Peyer's patch (tissue), 4 donors: ENCODE measurements at regions not wholly inside any gene's neighbourhood (a gene's known extent, or its start where the extent isn't known, plus 50 kb on each side); places are given as distances from the start of the nearest gene placed in this dataset.
A peak's percentile ranks its signal among the peaks of the same experiment; 100 is the strongest.

Source experiments
- DNase-seq, 3 donors: peaks; one replicate each; pipeline ENCODE4 v3.0.0-alpha.2; 2017 to 2019
- H3K27ac ChIP-seq, 4 donors: fragments of 200-600 bp; sonication (generic); one replicate each; pipeline ENCODE4 v1.5.1; 2016 to 2019
- H3K27me3 ChIP-seq, 2 donors: fragments of 200-600 bp; sonication (generic); one replicate each; pipeline ENCODE4 v1.5.1; 2019
- H3K36me3 ChIP-seq, 3 donors: fragments of 200-600 bp; sonication (generic); one replicate each; pipeline ENCODE4 v1.5.1; 2016 to 2019
- H3K4me1 ChIP-seq, 4 donors: fragments of 200-600 bp; sonication (generic); one replicate each; pipeline ENCODE4 v1.5.1; 2016 to 2019
- H3K4me3 ChIP-seq, 4 donors: fragments of 200-600 bp; sonication (generic); 1 replicate in 3 of 4; 2 replicates in 1 of 4; pipeline ENCODE4 v1.5.1; 2016 to 2019; ENCODE audit warnings: mild to moderate bottlenecking in 1 of 4
- H3K9me3 ChIP-seq, 4 donors: fragments of 200-600 bp; sonication (generic); one replicate each; pipeline ENCODE4 v1.5.1; 2016 to 2019; ENCODE audit warnings: mild to moderate bottlenecking in 1 of 4
- POLR2A ChIP-seq, 2 donors: fragments of 450-650 bp; IDR thresholded peaks; one replicate each; pipeline ENCODE4 v1.5.1; 2017; ENCODE audit warnings: antibody characterized with exemption in 2 of 2, mild to moderate bottlenecking in 2 of 2, moderate library complexity in 2 of 2
- TF ChIP-seq, protein P1 (sequence below), 6 experiments: fragments of 450-650 bp in 4 of 6; fragments of 200-600 bp in 2 of 6; sonication (generic) in 1 of 6; IDR thresholded peaks; one replicate each; pipeline ENCODE4 v1.5.1; 2017 to 2019; ENCODE audit warnings: antibody characterized with exemption in 6 of 6, mild to moderate bottlenecking in 3 of 6, moderate library complexity in 1 of 6

- no peak for DNase-seq
- Histone ChIP-seq H3K27ac (no peak overlapping the region), H3K27me3 (no peaks in the 10 kb centered on the region), H3K9me3 (no peaks in the 10 kb centered on the region), H3K4me3 (no peak overlapping the region), H3K4me1 (no peaks in the 10 kb centered on the region), H3K36me3 (no peaks in the 10 kb centered on the region)
- TF ChIP-seq, protein P1, sequence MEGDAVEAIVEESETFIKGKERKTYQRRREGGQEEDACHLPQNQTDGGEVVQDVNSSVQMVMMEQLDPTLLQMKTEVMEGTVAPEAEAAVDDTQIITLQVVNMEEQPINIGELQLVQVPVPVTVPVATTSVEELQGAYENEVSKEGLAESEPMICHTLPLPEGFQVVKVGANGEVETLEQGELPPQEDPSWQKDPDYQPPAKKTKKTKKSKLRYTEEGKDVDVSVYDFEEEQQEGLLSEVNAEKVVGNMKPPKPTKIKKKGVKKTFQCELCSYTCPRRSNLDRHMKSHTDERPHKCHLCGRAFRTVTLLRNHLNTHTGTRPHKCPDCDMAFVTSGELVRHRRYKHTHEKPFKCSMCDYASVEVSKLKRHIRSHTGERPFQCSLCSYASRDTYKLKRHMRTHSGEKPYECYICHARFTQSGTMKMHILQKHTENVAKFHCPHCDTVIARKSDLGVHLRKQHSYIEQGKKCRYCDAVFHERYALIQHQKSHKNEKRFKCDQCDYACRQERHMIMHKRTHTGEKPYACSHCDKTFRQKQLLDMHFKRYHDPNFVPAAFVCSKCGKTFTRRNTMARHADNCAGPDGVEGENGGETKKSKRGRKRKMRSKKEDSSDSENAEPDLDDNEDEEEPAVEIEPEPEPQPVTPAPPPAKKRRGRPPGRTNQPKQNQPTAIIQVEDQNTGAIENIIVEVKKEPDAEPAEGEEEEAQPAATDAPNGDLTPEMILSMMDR (IDR thresholded peaks at IDR 0.05) = no peak
- TF ChIP-seq POLR2A (IDR thresholded peaks at IDR 0.05) = no peak
Measured at GRCh38 chr6:164122109-164122508, 707.6 kb downstream of the QKI start.

- Histone ChIP-seq H3K27ac (no peak overlapping the region), H3K36me3 (no peaks in the 10 kb centered on the region), H3K4me3 (no peak overlapping the region), H3K9me3 (no peaks in the 10 kb centered on the region), H3K4me1 (no peaks in the 10 kb centered on the region), H3K27me3 (no peaks in the 10 kb centered on the region)
- DNase-seq = no peak
- TF ChIP-seq POLR2A (IDR thresholded peaks at IDR 0.05) = no peak
- TF ChIP-seq, protein P1 (IDR thresholded peaks at IDR 0.05) = no peak
Measured at GRCh38 chr6:164121527-164121926, 707.0 kb downstream of the QKI start.

- H3K27me3 ChIP-seq = no peaks in the 10 kb centered on the region
- H3K36me3 ChIP-seq = no peaks in the 10 kb centered on the region
- H3K9me3 ChIP-seq = peaks cover 0 to 4% (median 0%) of the 10 kb centered on the region in 4 donors
- H3K4me3 ChIP-seq = no peak overlapping the region
- TF ChIP-seq, protein P1 (IDR thresholded peaks at IDR 0.05) = no peak
- TF ChIP-seq POLR2A (IDR thresholded peaks at IDR 0.05) = no peak
- no peaks in the 10 kb centered on the region for H3K4me1 ChIP-seq
- DNase-seq = no peak
- H3K27ac ChIP-seq = no peak overlapping the region
Measured at GRCh38 chr6:164114651-164115050, 700.1 kb downstream of the QKI start.

- no peaks in the 10 kb centered on the region for H3K36me3 ChIP-seq
- no peak for DNase-seq
Measured at GRCh38 chr6:164114051-164114450, 699.5 kb downstream of the QKI start.

GRCh38 chr6:164113637-164114036 is 699.1 kb downstream of the QKI start:
- no peak overlapping the region for H3K4me3 ChIP-seq
- TF ChIP-seq POLR2A (IDR thresholded peaks at IDR 0.05) = no peak
- TF ChIP-seq, protein P1 (IDR thresholded peaks at IDR 0.05) = no peak
- peaks cover 0 to 4% (median 0%) of the 10 kb centered on the region in 4 donors for H3K9me3 ChIP-seq
- DNase-seq = no peak
- no peak overlapping the region for H3K27ac ChIP-seq
- no peaks in the 10 kb centered on the region for H3K27me3 ChIP-seq
- H3K4me1 ChIP-seq = no peaks in the 10 kb centered on the region
- no peaks in the 10 kb centered on the region for H3K36me3 ChIP-seq

More at GRCh38 chr6:164114051-164114450, 699.5 kb downstream of the QKI start:
- no peak for TF ChIP-seq POLR2A (IDR thresholded peaks at IDR 0.05)
- TF ChIP-seq, protein P1 (IDR thresholded peaks at IDR 0.05) = no peak
- no peak overlapping the region for H3K4me3 ChIP-seq
- H3K4me1 ChIP-seq = no peaks in the 10 kb centered on the region
- peaks cover 0 to 4% (median 0%) of the 10 kb centered on the region in 4 donors for H3K9me3 ChIP-seq
- H3K27me3 ChIP-seq = no peaks in the 10 kb centered on the region
- H3K27ac ChIP-seq = no peak overlapping the region

GRCh38 chr6:164109770-164110140 is 695.2 kb downstream of the QKI start:
- no peak for TF ChIP-seq POLR2A (IDR thresholded peaks at IDR 0.05)
- TF ChIP-seq, protein P1 (IDR thresholded peaks at IDR 0.05) = peak in 1 of 6 experiments; percentile 13
- Histone ChIP-seq H3K27me3 (no peaks in the 10 kb centered on the region), H3K27ac (no peak overlapping the region), H3K4me3 (no peak overlapping the region), H3K36me3 (no peaks in the 10 kb centered on the region), H3K9me3 (peaks cover 0 to 4% (median 0%) of the 10 kb centered on the region in 4 donors), H3K4me1 (no peaks in the 10 kb centered on the region)
- no peak for DNase-seq
